GM23338 (cell line): ENCODE measurements at regions not wholly inside any gene's neighbourhood (a gene's known extent, or its start where the extent isn't known, plus 50 kb on each side); places are given as distances from the start of the nearest gene placed in this dataset.

Source experiments
- ATAC-seq: fragments of 200-7000 bp; cut with Tn5 transposase; 3 replicates; pipeline ENCODE4 v1.9.1; 2020
- DNase-seq: peaks from one replicate; pipeline ENCODE4 v3.0.0-alpha.2; 2015; ENCODE audit warnings: low spot score
- H2AFZ ChIP-seq: fragments of 200-600 bp; sonication (generic); 2 replicates; pipeline ENCODE4 v1.8.0; 2016; ENCODE audit warnings: antibody characterized with exemption, mild to moderate bottlenecking, moderate library complexity
- H3F3A ChIP-seq: fragments of 200-600 bp; sonication (generic); replicated peaks from 2 replicates; pipeline ENCODE4 v1.8.0; 2017; ENCODE audit warnings: antibody characterized with exemption, mixed run types, low read depth
- H3K27ac ChIP-seq: fragments of 200-600 bp; sonication (generic); 2 replicates; pipeline ENCODE4 v1.6.1; 2016; ENCODE audit warnings: low read depth
- H3K27me3 ChIP-seq: fragments of 200-600 bp; sonication (generic); 2 replicates; pipeline ENCODE4 v1.8.0; 2016; ENCODE audit warnings: mild to moderate bottlenecking, mixed run types, moderate library complexity; ENCODE audit not compliant: insufficient read depth
- H3K36me3 ChIP-seq: fragments of 200-600 bp; sonication (generic); 2 replicates; pipeline ENCODE4 v1.8.0; 2016; ENCODE audit warnings: mild to moderate bottlenecking; ENCODE audit not compliant: insufficient read depth
- H3K4me1 ChIP-seq: fragments of 200-600 bp; sonication (generic); 2 replicates; pipeline ENCODE4 v1.8.0; 2016; ENCODE audit warnings: mild to moderate bottlenecking, moderate library complexity; ENCODE audit not compliant: insufficient read depth
- H3K4me2 ChIP-seq: fragments of 200-600 bp; sonication (generic); 2 replicates; pipeline ENCODE4 v1.7.1; 2017; ENCODE audit warnings: mixed run types
- H3K4me3 ChIP-seq: fragments of 200-600 bp; sonication (generic); 2 replicates; pipeline ENCODE4 v1.6.1; 2016; ENCODE audit warnings: mixed run types
- H3K79me2 ChIP-seq: fragments of 200-600 bp; sonication (generic); replicated peaks from 2 replicates; pipeline ENCODE4 v1.8.0; 2017; ENCODE audit warnings: mild to moderate bottlenecking; ENCODE audit not compliant: insufficient read depth
- H3K9me2 ChIP-seq: fragments of 200-600 bp; sonication (generic); 2 replicates; pipeline ENCODE4 v1.8.0; 2017; ENCODE audit not compliant: insufficient read depth
- H4K20me1 ChIP-seq: fragments of 200-600 bp; sonication (generic); replicated peaks from 2 replicates; pipeline ENCODE4 v1.8.0; 2017; ENCODE audit warnings: mild to moderate bottlenecking; ENCODE audit not compliant: insufficient read depth
- H3K27ac Mint-ChIP-seq: 2 replicates; pipeline ENCODE4 v1.8.0; 2020; ENCODE audit warnings: inconsistent platforms, mild to moderate bottlenecking, moderate library complexity, mixed read lengths
- H3K27me3 Mint-ChIP-seq: 3 replicates; pipeline ENCODE4 v1.8.0; 2022; ENCODE audit warnings: low read depth, mild to moderate bottlenecking, moderate library complexity, mixed read lengths, inconsistent platforms; ENCODE audit not compliant: insufficient read depth, poor library complexity
- H3K36me3 Mint-ChIP-seq: 3 replicates; pipeline ENCODE4 v1.8.0; 2021; ENCODE audit warnings: low read depth, mild to moderate bottlenecking, inconsistent platforms, moderate library complexity, mixed read lengths
- H3K4me1 Mint-ChIP-seq: 3 replicates; pipeline ENCODE4 v1.8.0; 2020; ENCODE audit warnings: mild to moderate bottlenecking, inconsistent platforms, mixed read lengths
- H3K4me3 Mint-ChIP-seq: 3 replicates; pipeline ENCODE4 v1.8.0; 2021; ENCODE audit warnings: moderate library complexity, mild to moderate bottlenecking, inconsistent platforms, mixed read lengths
- H3K9me3 Mint-ChIP-seq: 3 replicates; pipeline ENCODE4 v1.8.0; 2020; ENCODE audit warnings: moderate library complexity, mild to moderate bottlenecking, inconsistent platforms, mixed read lengths
- CREB1 ChIP-seq: fragments of 250-450 bp; sonication (Bioruptor Pico); IDR thresholded peaks from 2 replicates; pipeline ENCODE4 v1.5.0; 2020; ENCODE audit warnings: low read depth, mild to moderate bottlenecking, moderate library complexity
- CTCF ChIP-seq, 2 experiments: fragments of 200-600 bp in 1 of 2; sonication (generic) in 1 of 2; conservative IDR thresholded peaks; 2 replicates each; pipeline versions ENCODE4 v1.5.1 to v1.6.1; 2016 to 2017; ENCODE audit warnings: antibody characterized with exemption in 2 of 2, low read depth in 2 of 2, mild to moderate bottlenecking in 2 of 2, moderate library complexity in 1 of 2
- ETS1 ChIP-seq: IDR thresholded peaks from 2 replicates; pipeline ENCODE4 v1.6.1; 2016; ENCODE audit warnings: antibody characterized with exemption
- EZH2 ChIP-seq: fragments of 200-600 bp; sonication (generic); IDR thresholded peaks from one replicate; pipeline ENCODE4 v1.8.0; 2017; ENCODE audit warnings: antibody characterized with exemption, mild to moderate bottlenecking, low read depth; ENCODE audit not compliant: unreplicated experiment
- EZH2phosphoT487 ChIP-seq: fragments of 200-600 bp; sonication (generic); IDR thresholded peaks from one replicate; pipeline ENCODE4 v1.8.1; 2018; ENCODE audit warnings: antibody characterized with exemption; ENCODE audit not compliant: unreplicated experiment
- JUNB ChIP-seq: IDR thresholded peaks from one replicate; pipeline ENCODE4 v1.6.1; 2016; ENCODE audit warnings: antibody characterized with exemption; ENCODE audit not compliant: unreplicated experiment
- NANOG ChIP-seq: IDR thresholded peaks from 2 replicates; pipeline ENCODE4 v1.6.1; 2016; ENCODE audit warnings: antibody characterized with exemption, borderline replicate concordance
- POLR2AphosphoS5 ChIP-seq: IDR thresholded peaks from 2 replicates; pipeline ENCODE4 v1.6.1; 2016; ENCODE audit warnings: antibody characterized with exemption, low read depth
- REST ChIP-seq: IDR thresholded peaks from one replicate; pipeline ENCODE4 v1.6.1; 2018; ENCODE audit warnings: antibody characterized with exemption; ENCODE audit not compliant: unreplicated experiment
- STAT1 ChIP-seq: IDR thresholded peaks from one replicate; pipeline ENCODE4 v1.6.1; 2016; ENCODE audit warnings: antibody characterized with exemption; ENCODE audit not compliant: unreplicated experiment
- ZNF114 ChIP-seq: fragments of 250-450 bp; sonication (Bioruptor Pico); IDR thresholded peaks from 2 replicates; pipeline ENCODE4 v1.5.0; 2020; ENCODE audit warnings: mild to moderate bottlenecking, moderate library complexity
- ZNF331 ChIP-seq: fragments of 250-450 bp; sonication (Bioruptor Pico); IDR thresholded peaks from 2 replicates; pipeline ENCODE4 v1.5.0; 2020; ENCODE audit warnings: low read depth, mild to moderate bottlenecking, moderate library complexity
- ZNF462 ChIP-seq: fragments of 250-450 bp; sonication (Bioruptor Pico); IDR thresholded peaks from 2 replicates; pipeline ENCODE4 v1.5.0; 2020; ENCODE audit warnings: mild to moderate bottlenecking, moderate library complexity

GRCh38 chr21:19908390-19908789, 1089.8 kb upstream of the NCAM2 start:
- Histone ChIP-seq H3K4me1 (no peaks in the 10 kb centered on the region), H4K20me1 (no peaks in the 10 kb centered on the region), H3K4me2 (no peak overlapping the region), H3K27ac (no peak overlapping the region), H3F3A (no peaks in the 10 kb centered on the region), H3K79me2 (no peaks in the 10 kb centered on the region), H2AFZ (no peak overlapping the region), H3K4me3 (no peak overlapping the region), H3K9me2 (no peaks in the 10 kb centered on the region), H3K36me3 (no peaks in the 10 kb centered on the region), H3K27me3 (no peaks in the 10 kb centered on the region)
- H3K4me3 Mint-ChIP-seq = no peak overlapping the region
- H3K27me3 Mint-ChIP-seq = no peaks in the 10 kb centered on the region
- H3K27ac Mint-ChIP-seq = no peak overlapping the region
- no peaks in the 10 kb centered on the region for H3K9me3 Mint-ChIP-seq
- DNase-seq = no peak
- no peaks in the 10 kb centered on the region for H3K4me1 Mint-ChIP-seq
- TF ChIP-seq ZNF114 (CRISPR knock-in tag) (no peak), NANOG (no peak), EZH2phosphoT487 (no peak), JUNB (no peak), ZNF331 (CRISPR knock-in tag) (no peak), EZH2 (no peak), POLR2AphosphoS5 (no peak), REST (no peak), CTCF (conservative IDR thresholded peaks at IDR 0.05; ENCODE audit: low read depth in 2 of 2) (no peak), ZNF462 (CRISPR knock-in tag) (no peak), STAT1 (no peak), CREB1 (CRISPR knock-in tag) (no peak), ETS1 (no peak)
- ATAC-seq = no peak
- no peaks in the 10 kb centered on the region for H3K36me3 Mint-ChIP-seq
